Mesenchymal stem cell (in vitro differentiated cells and primary cell): ENCODE measurements at regions not wholly inside any gene's neighbourhood (a gene's known extent, or its start where the extent isn't known, plus 50 kb on each side); places are given as distances from the start of the nearest gene placed in this dataset.

Source experiments
- DNase-seq: peaks from one replicate; pipeline ENCODE4 v3.0.0-alpha.2; 2013
- H2AFZ ChIP-seq: one replicate; pipeline ENCODE4 v1.6.1; 2013; ENCODE audit warnings: low read depth, mild to moderate bottlenecking, control low read depth, inconsistent platforms, low read length, moderate library complexity
- H2AK5ac ChIP-seq: 2 replicates; pipeline ENCODE4 v1.6.1; 2013; ENCODE audit warnings: low read length, moderate library complexity, mild to moderate bottlenecking, inconsistent platforms; ENCODE audit not compliant: severe bottlenecking
- H2BK120ac ChIP-seq: one replicate; pipeline ENCODE4 v1.6.1; 2013; ENCODE audit warnings: low read depth, mild to moderate bottlenecking, inconsistent platforms, low read length, moderate library complexity
- H2BK12ac ChIP-seq, 2 experiments: one replicate each; pipeline ENCODE4 v1.6.1; 2013; ENCODE audit warnings: inconsistent platforms in 2 of 2, low read length in 2 of 2, mild to moderate bottlenecking in 2 of 2, moderate library complexity in 2 of 2, control low read depth in 1 of 2
- H2BK15ac ChIP-seq: one replicate; pipeline ENCODE4 v1.6.1; 2013; ENCODE audit warnings: mild to moderate bottlenecking, low read depth, inconsistent platforms; ENCODE audit not compliant: poor library complexity, severe bottlenecking
- H2BK5ac ChIP-seq: 2 replicates; pipeline ENCODE4 v1.6.1; 2013; ENCODE audit warnings: low read depth, mild to moderate bottlenecking, low read length, control low read depth, inconsistent platforms; ENCODE audit not compliant: poor library complexity, severe bottlenecking
- H3K14ac ChIP-seq, 2 experiments: one replicate each; pipeline ENCODE4 v1.6.1; 2013; ENCODE audit warnings: inconsistent platforms in 2 of 2, low read length in 2 of 2, control low read depth in 1 of 2, mild to moderate bottlenecking in 1 of 2, moderate library complexity in 1 of 2
- H3K18ac ChIP-seq, 2 experiments: one replicate each; pipeline ENCODE4 v1.6.1; 2013; ENCODE audit warnings: inconsistent platforms in 2 of 2, low read length in 2 of 2, control low read depth in 1 of 2, low read depth in 1 of 2, mild to moderate bottlenecking in 1 of 2
- H3K23ac ChIP-seq, 2 experiments: one replicate each; pipeline ENCODE4 v1.6.1; 2013; ENCODE audit warnings: inconsistent platforms in 2 of 2, low read length in 2 of 2, mild to moderate bottlenecking in 2 of 2, moderate library complexity in 2 of 2, control low read depth in 1 of 2
- H3K27ac ChIP-seq: 2 replicates; pipeline ENCODE4 v1.5.1; 2013; ENCODE audit warnings: mild to moderate bottlenecking, moderate library complexity, low read length, control low read depth, inconsistent platforms; ENCODE audit not compliant: poor library complexity, severe bottlenecking
- H3K27me3 ChIP-seq, 2 experiments: 2 replicates each; pipeline versions ENCODE4 v1.6.1 to v1.7.0; 2013; ENCODE audit warnings: low read length in 2 of 2, mild to moderate bottlenecking in 2 of 2, moderate library complexity in 2 of 2, control low read depth in 1 of 2, inconsistent platforms in 1 of 2; ENCODE audit not compliant: control insufficient read depth in 1 of 2, insufficient read depth in 1 of 2
- H3K36me3 ChIP-seq, 2 experiments: 2 replicates each; pipeline versions ENCODE4 v1.6.1 to v1.7.0; 2013; ENCODE audit warnings: low read length in 2 of 2, control low read depth in 1 of 2, inconsistent platforms in 1 of 2, low read depth in 1 of 2, mild to moderate bottlenecking in 1 of 2; ENCODE audit not compliant: insufficient read depth in 2 of 2, control insufficient read depth in 1 of 2
- H3K4ac ChIP-seq, 2 experiments: one replicate each; pipeline ENCODE4 v1.6.1; 2013; ENCODE audit warnings: inconsistent platforms in 2 of 2, low read length in 2 of 2, mild to moderate bottlenecking in 2 of 2, moderate library complexity in 2 of 2, control low read depth in 1 of 2, low read depth in 1 of 2
- H3K4me1 ChIP-seq: 2 replicates; pipeline ENCODE4 v1.6.1; 2013; ENCODE audit warnings: low read depth, low read length, control low read depth; ENCODE audit not compliant: control insufficient read depth, insufficient read depth
- H3K4me2 ChIP-seq: 2 replicates; pipeline ENCODE4 v1.6.1; 2013; ENCODE audit warnings: low read length, mild to moderate bottlenecking, inconsistent platforms; ENCODE audit not compliant: poor library complexity, severe bottlenecking
- H3K4me3 ChIP-seq, 2 experiments: 2 replicates each; pipeline versions ENCODE4 v1.5.1 to v1.7.0; 2013; ENCODE audit warnings: low read length in 2 of 2, mild to moderate bottlenecking in 2 of 2, control low read depth in 1 of 2, low read depth in 1 of 2; ENCODE audit not compliant: insufficient read depth in 1 of 2
- H3K79me1 ChIP-seq: replicated peaks from 2 replicates; pipeline ENCODE4 v1.6.1; 2013; ENCODE audit warnings: mild to moderate bottlenecking, control low read depth, low read length, inconsistent platforms; ENCODE audit not compliant: poor library complexity, severe bottlenecking
- H3K9ac ChIP-seq: 2 replicates; pipeline ENCODE4 v1.7.0; 2013; ENCODE audit warnings: mild to moderate bottlenecking, low read length, moderate library complexity
- H3K9me3 ChIP-seq: 2 replicates; pipeline ENCODE4 v1.7.0; 2013; ENCODE audit warnings: mild to moderate bottlenecking, low read length; ENCODE audit not compliant: control insufficient read depth
- H4K8ac ChIP-seq: one replicate; pipeline ENCODE4 v1.6.1; 2013; ENCODE audit warnings: inconsistent platforms, mild to moderate bottlenecking, low read length, moderate library complexity
- H4K91ac ChIP-seq: one replicate; pipeline ENCODE4 v1.6.1; 2013; ENCODE audit warnings: mild to moderate bottlenecking, low read length, inconsistent platforms
- WGBS: methylation state at CpG from one replicate; pipeline ENCODE4 v1.1.7; 2013; ENCODE audit warnings: mixed read lengths; 5-methylcytosine and 5-hydroxymethylcytosine counted together

DNA sequence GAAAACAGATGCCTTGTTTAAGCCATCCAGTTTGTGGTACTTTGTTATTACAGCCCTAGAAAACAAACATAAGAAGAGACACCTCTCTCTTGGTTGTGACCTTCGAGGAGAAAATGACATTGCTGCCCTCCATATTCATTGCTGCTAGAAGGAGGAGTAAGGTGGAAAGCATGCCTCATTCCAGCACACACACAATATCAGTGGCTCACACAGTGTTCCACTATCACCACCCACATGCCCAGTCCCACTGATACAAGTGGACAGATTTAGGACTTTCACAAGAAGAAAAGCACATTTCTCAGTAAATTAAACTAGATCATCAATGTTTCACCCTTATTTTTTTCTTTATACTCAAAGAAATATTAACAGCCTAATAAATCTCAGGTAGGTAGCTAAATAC, 143.6 kb downstream of the PHLDA1 start:
- no peak overlapping the region for H4K91ac ChIP-seq
- H4K8ac ChIP-seq: no peak overlapping the region
- H2BK12ac ChIP-seq: peak overlapping the region in 1 of 2 experiments; percentile 61
- H2AK5ac ChIP-seq: no peak overlapping the region
- H2BK15ac ChIP-seq: no peak overlapping the region
- H3K27me3 ChIP-seq: no peaks in the 10 kb centered on the region
- H3K79me1 ChIP-seq: no peaks in the 10 kb centered on the region
- H3K9me3 ChIP-seq: no peaks in the 10 kb centered on the region
- H3K4me1 ChIP-seq: no peaks in the 10 kb centered on the region
- no peaks in the 10 kb centered on the region for H3K36me3 ChIP-seq
- no peak overlapping the region for H2BK5ac ChIP-seq
- H2BK120ac ChIP-seq: no peak overlapping the region
- no peak overlapping the region for H3K4me2 ChIP-seq
- no peak overlapping the region for H3K18ac ChIP-seq
- no peak overlapping the region for H3K23ac ChIP-seq
- no peak overlapping the region for H3K27ac ChIP-seq
- no peak overlapping the region for H3K14ac ChIP-seq
- H3K9ac ChIP-seq: no peak overlapping the region
- no peak overlapping the region for H2AFZ ChIP-seq
- 89% methylated on average over 1 of the region's 1 CpG for WGBS
- no peak for DNase-seq
- H3K4me3 ChIP-seq: no peak overlapping the region
- H3K4ac ChIP-seq: no peak overlapping the region

DNA sequence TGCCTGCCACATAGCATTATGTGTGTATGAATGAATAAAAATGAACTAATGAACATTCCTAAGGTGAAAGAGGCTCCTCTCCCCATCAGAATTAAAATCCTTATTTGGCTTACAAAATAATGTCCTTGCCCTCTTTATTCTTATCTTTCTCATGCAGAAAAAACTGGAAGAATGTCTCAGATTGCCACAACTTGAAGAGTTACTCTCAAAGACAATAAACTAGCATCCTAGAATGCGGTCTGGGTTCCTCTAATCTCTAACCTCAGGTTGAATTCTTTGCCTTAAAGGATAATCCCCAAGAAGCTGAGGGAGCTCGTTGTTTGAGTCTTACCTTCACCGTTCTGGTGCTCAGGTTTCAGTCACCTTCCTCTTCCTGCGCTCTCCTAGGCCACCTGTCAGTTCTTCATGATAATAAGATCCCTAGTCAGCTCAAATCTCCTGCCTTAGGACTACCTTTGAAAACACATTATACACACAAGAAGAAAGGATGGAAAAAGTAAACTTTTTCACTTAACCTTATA, 147.1 kb downstream of the PHLDA1 start:
- Histone ChIP-seq H4K91ac (no peak overlapping the region), H3K4me1 (no peaks in the 10 kb centered on the region), H3K9me3 (no peaks in the 10 kb centered on the region), H2AFZ (no peak overlapping the region), H3K4me3 (no peak overlapping the region), H3K18ac (no peak overlapping the region), H3K79me1 (no peaks in the 10 kb centered on the region), H3K14ac (no peak overlapping the region), H2BK15ac (no peak overlapping the region), H4K8ac (no peak overlapping the region), H2AK5ac (no peak overlapping the region), H3K27ac (no peak overlapping the region), H3K9ac (no peak overlapping the region), H2BK12ac (no peak overlapping the region), H3K36me3 (no peaks in the 10 kb centered on the region), H3K4ac (no peak overlapping the region), H3K27me3 (no peaks in the 10 kb centered on the region), H2BK120ac (no peak overlapping the region), H2BK5ac (no peak overlapping the region), H3K23ac (no peak overlapping the region), H3K4me2 (no peak overlapping the region)
- WGBS: 82% methylated on average over 4 of the region's 4 CpGs
- DNase-seq: no peak

DNA sequence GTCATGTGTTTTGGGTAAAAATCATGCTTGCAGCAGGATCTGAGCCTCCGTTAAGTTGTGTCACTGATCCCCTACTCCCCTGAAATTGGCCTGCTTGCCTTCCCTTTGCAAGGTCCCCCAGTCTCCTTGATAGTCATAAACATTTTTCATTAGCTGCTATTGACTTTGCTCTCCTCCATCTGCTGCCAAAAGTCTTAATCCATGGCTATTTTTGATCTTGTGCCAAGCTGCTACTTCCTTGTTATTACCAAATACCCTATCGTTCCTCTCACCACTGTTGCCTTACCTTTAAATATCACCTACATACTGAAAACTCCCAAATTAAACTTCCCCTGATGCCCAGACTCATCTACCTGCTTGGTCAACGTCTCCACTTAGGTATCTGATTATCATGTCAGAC, 148.3 kb downstream of the PHLDA1 start:
- H3K27me3 ChIP-seq: no peaks in the 10 kb centered on the region
- H3K4ac ChIP-seq: no peak overlapping the region
- H2AFZ ChIP-seq: no peak overlapping the region
- no peaks in the 10 kb centered on the region for H3K36me3 ChIP-seq
- no peak overlapping the region for H2BK15ac ChIP-seq
- no peak overlapping the region for H2BK12ac ChIP-seq
- no peaks in the 10 kb centered on the region for H3K9me3 ChIP-seq
- WGBS: 96% methylated on average over 3 of the region's 3 CpGs
- H3K4me2 ChIP-seq: no peak overlapping the region
- no peak overlapping the region for H4K8ac ChIP-seq
- DNase-seq: no peak
- no peak overlapping the region for H3K4me3 ChIP-seq
- H4K91ac ChIP-seq: no peak overlapping the region
- no peak overlapping the region for H3K23ac ChIP-seq
- H2AK5ac ChIP-seq: peak overlapping the region; percentile 48
- H3K79me1 ChIP-seq: no peaks in the 10 kb centered on the region
- H3K18ac ChIP-seq: no peak overlapping the region
- no peak overlapping the region for H3K14ac ChIP-seq
- no peak overlapping the region for H2BK5ac ChIP-seq
- H3K9ac ChIP-seq: no peak overlapping the region
- H3K27ac ChIP-seq: no peak overlapping the region
- H3K4me1 ChIP-seq: no peaks in the 10 kb centered on the region
- H2BK120ac ChIP-seq: no peak overlapping the region

DNA sequence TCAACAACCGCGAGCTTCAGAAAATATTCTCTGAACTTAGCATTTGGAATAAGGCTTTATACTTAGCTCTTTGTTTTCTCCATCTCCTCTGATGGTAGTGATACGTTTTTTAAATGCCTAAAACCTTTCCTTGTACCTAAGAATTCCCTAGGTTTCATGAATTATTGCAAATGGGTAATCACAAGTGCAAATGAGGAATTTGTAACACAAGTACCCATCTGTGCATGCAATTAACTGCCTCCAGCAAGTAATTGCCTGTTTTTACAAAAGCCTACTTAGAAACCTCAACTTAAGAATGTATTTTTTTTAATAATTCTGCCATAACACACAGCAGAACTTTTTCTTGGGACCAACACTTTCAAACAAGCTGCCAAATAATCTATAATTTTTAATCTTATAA, 149.2 kb downstream of the PHLDA1 start:
- no peaks in the 10 kb centered on the region for H3K79me1 ChIP-seq
- no peak overlapping the region for H2AFZ ChIP-seq
- no peaks in the 10 kb centered on the region for H3K9me3 ChIP-seq
- H3K27me3 ChIP-seq: no peaks in the 10 kb centered on the region
- no peak overlapping the region for H3K23ac ChIP-seq
- H3K18ac ChIP-seq: no peak overlapping the region
- H2BK12ac ChIP-seq: no peak overlapping the region
- WGBS: no CpG with 5 or more reads among the region's 3 CpGs
- H2BK5ac ChIP-seq: no peak overlapping the region
- no peaks in the 10 kb centered on the region for H3K4me1 ChIP-seq
- H2BK120ac ChIP-seq: no peak overlapping the region
- no peak for DNase-seq
- H4K8ac ChIP-seq: no peak overlapping the region
- H3K36me3 ChIP-seq: no peaks in the 10 kb centered on the region
- H2AK5ac ChIP-seq: no peak overlapping the region
- H3K9ac ChIP-seq: no peak overlapping the region
- no peak overlapping the region for H3K4me3 ChIP-seq
- no peak overlapping the region for H3K4ac ChIP-seq
- H3K4me2 ChIP-seq: no peak overlapping the region
- no peak overlapping the region for H3K27ac ChIP-seq
- H4K91ac ChIP-seq: no peak overlapping the region
- no peak overlapping the region for H3K14ac ChIP-seq
- H2BK15ac ChIP-seq: no peak overlapping the region
